NT2/D1 (cell line): ENCODE measurements at regions not wholly inside any gene's neighbourhood (a gene's known extent, or its start where the extent isn't known, plus 50 kb on each side); places are given as distances from the start of the nearest gene placed in this dataset.

Experiments used
- SUZ12 ChIP-seq: IDR thresholded peaks from 2 replicates; pipeline ENCODE4 v1.6.1; 2011; ENCODE audit not compliant: insufficient read length, insufficient read depth; ENCODE audit errors: extremely low read depth
- YY1 ChIP-seq: IDR thresholded peaks from 2 replicates; pipeline ENCODE4 v1.6.1; 2011; ENCODE audit not compliant: insufficient read length, insufficient read depth

- TF ChIP-seq YY1 (no peak), SUZ12 (no peak)
These were observed 198.0 kb upstream of the EGFLAM start for GRCh38 chr5:38060354-38060753.
